Gastrocnemius medialis (tissue), 4 donors: ENCODE measurements at regions not wholly inside any gene's neighbourhood (a gene's known extent, or its start where the extent isn't known, plus 50 kb on each side); places are given as distances from the start of the nearest gene placed in this dataset.
"Not testable (repeated sequence)": the region's sequence is repeated elsewhere in the genome, so short reads cannot be mapped to it uniquely, and the experiment has no call there.

Experiments used
- POLR2A ChIP-seq, 2 donors: fragments of 450-650 bp; IDR thresholded peaks; one replicate each; pipeline ENCODE4 v1.6.1; 2017; ENCODE audit warnings: antibody characterized with exemption in 2 of 2, mild to moderate bottlenecking in 2 of 2, moderate library complexity in 2 of 2
- TF ChIP-seq, protein P1 (sequence below), 5 experiments: fragments of 450-650 bp in 3 of 5; fragments of 200-600 bp in 2 of 5; sonication (generic) in 2 of 5; IDR thresholded peaks in 4 of 5; conservative IDR thresholded peaks in 1 of 5; 1 replicate in 4 of 5; 2 replicates in 1 of 5; pipeline ENCODE4 v1.5.1; 2016 to 2019; ENCODE audit warnings: antibody characterized with exemption in 5 of 5, mild to moderate bottlenecking in 3 of 5, moderate library complexity in 3 of 5

DNA sequence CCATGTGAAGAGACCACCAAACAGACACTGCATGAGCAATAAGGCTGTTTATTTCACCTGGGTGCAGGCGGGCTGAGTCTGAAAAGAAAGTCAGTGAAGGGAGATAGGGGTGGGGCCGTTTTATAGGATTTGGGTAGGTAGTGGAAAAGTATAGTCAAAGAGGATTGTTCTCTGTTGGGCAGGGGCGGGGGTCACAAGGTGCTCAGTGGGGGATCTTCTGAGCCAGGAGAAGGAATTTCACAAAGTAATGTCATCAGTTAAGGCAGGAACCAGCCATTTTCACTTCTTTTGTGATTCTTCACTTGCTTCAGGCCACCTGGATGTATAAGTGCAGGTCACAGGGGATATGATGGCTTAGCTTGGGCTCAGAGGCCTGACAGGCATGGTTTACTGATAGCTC is 444.6 kb upstream of the ZNG1F start:
- not testable (repeated sequence) for TF ChIP-seq POLR2A (IDR thresholded peaks at IDR 0.05)
- TF ChIP-seq, protein P1, sequence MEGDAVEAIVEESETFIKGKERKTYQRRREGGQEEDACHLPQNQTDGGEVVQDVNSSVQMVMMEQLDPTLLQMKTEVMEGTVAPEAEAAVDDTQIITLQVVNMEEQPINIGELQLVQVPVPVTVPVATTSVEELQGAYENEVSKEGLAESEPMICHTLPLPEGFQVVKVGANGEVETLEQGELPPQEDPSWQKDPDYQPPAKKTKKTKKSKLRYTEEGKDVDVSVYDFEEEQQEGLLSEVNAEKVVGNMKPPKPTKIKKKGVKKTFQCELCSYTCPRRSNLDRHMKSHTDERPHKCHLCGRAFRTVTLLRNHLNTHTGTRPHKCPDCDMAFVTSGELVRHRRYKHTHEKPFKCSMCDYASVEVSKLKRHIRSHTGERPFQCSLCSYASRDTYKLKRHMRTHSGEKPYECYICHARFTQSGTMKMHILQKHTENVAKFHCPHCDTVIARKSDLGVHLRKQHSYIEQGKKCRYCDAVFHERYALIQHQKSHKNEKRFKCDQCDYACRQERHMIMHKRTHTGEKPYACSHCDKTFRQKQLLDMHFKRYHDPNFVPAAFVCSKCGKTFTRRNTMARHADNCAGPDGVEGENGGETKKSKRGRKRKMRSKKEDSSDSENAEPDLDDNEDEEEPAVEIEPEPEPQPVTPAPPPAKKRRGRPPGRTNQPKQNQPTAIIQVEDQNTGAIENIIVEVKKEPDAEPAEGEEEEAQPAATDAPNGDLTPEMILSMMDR (IDR thresholded peaks at IDR 0.05 in 4 of 5, conservative IDR thresholded peaks at IDR 0.05 in 1 of 5), result not testable (repeated sequence)
